Large intestine (tissue), 3 donors: ENCODE measurements at regions not wholly inside any gene's neighbourhood (a gene's known extent, or its start where the extent isn't known, plus 50 kb on each side); places are given as distances from the start of the nearest gene placed in this dataset.
A peak's percentile ranks its signal among the peaks of the same experiment; 100 is the strongest.
"Not testable (repeated sequence)": the region's sequence is repeated elsewhere in the genome, so short reads cannot be mapped to it uniquely, and the experiment has no call there.

Experiments used
- DNase-seq, 2 donors: peaks; one replicate each; pipeline versions ENCODE4 v3.0.0 to v3.0.0-alpha.2; 2013
- H3K27ac ChIP-seq: one replicate; pipeline ENCODE4 v1.5.1; 2013; ENCODE audit warnings: low read length
- H3K27me3 ChIP-seq: 2 replicates; pipeline ENCODE4 v1.6.1; 2013; ENCODE audit warnings: low read length; ENCODE audit not compliant: control insufficient read depth, insufficient read depth
- H3K36me3 ChIP-seq: 2 replicates; pipeline ENCODE4 v1.6.1; 2013; ENCODE audit warnings: low read length; ENCODE audit not compliant: control insufficient read depth, insufficient read depth
- H3K4me1 ChIP-seq: one replicate; pipeline ENCODE4 v1.6.1; 2013; ENCODE audit warnings: low read length; ENCODE audit not compliant: control insufficient read depth, insufficient read depth
- H3K4me3 ChIP-seq: one replicate; pipeline ENCODE4 v1.5.1; 2013; ENCODE audit warnings: low read length
- H3K9me3 ChIP-seq: one replicate; pipeline ENCODE4 v1.6.1; 2013; ENCODE audit warnings: mild to moderate bottlenecking, low read depth, low read length, moderate library complexity; ENCODE audit not compliant: control insufficient read depth
- WGBS: methylation state at CpG from one replicate; pipeline ENCODE4 v1.1.5; 2013; ENCODE audit warnings: low lambda C conversion rate; ENCODE audit not compliant: insufficient coverage; 5-methylcytosine and 5-hydroxymethylcytosine counted together

DNA sequence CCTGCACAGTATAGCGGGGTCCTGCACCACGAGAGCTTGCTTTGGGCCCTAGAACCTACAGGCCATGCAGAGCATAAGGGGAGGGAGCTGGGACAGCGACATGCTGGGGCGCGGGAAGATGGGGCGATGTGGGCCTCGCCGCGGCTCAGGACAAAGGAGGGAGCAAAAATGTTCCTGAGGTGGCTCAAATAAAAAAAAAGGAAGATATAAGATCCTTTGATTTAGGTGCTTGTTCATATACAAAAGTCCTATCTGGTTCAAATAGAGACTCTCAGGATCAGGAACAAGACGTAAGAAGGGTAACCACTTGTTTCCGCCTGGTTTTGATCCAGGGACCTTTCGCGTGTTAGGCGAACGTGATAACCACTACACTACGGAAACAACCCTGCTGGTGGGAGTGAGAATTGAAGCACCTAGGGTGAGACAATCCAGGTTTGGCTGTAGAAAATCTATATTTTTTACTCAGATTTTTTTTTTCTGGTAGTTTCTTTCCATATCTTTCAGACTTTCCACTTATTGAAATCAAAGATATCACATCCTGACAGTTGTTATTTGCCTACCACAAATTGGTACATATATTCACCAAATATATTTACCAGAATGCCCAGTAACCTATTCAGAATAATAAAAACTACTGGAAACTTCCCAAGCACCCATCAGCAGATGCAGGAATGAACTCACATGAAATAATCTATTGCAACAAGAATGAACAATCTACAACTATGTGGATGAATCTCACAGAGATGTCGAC lies 177.9 kb upstream of the ZNF184 start:
- peak; percentile 39 to 40 for DNase-seq
- Histone ChIP-seq H3K4me1 (no peaks in the 10 kb centered on the region), H3K27me3 (peaks cover 26% of the 10 kb centered on the region), H3K36me3 (no peaks in the 10 kb centered on the region), H3K4me3 (no peak overlapping the region), H3K27ac (no peak overlapping the region), H3K9me3 (peaks cover 13% of the 10 kb centered on the region)
- WGBS: 10% methylated on average over 7 of the region's 17 CpGs

DNA sequence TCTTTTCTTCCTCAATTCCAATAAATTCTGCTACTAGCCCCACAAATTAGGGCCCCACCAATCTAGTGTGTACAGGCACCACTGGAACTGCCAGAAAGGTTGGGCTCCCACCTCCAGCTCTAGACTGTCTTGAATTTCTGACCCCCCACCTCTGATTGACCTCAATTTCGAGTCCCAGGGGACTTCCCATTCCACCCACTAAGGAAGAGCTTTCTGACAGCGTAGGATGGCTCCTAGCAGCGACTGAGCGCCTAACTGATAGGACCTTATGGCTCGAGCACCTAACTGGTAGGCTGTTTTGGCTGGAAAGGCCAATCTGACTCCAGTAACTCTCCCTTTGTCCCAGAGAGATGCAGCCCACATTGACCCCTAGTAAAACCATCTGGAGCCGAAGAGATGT lies 171.6 kb upstream of the ZNF184 start:
- no CpG with 5 or more reads among the region's 6 CpGs for WGBS
- Histone ChIP-seq H3K27me3 (peaks cover 12% of the 10 kb centered on the region), H3K9me3 (no peaks in the 10 kb centered on the region), H3K36me3 (no peaks in the 10 kb centered on the region), H3K4me3 (no peak overlapping the region), H3K27ac (no peak overlapping the region), H3K4me1 (no peaks in the 10 kb centered on the region)
- no peak for DNase-seq

DNA sequence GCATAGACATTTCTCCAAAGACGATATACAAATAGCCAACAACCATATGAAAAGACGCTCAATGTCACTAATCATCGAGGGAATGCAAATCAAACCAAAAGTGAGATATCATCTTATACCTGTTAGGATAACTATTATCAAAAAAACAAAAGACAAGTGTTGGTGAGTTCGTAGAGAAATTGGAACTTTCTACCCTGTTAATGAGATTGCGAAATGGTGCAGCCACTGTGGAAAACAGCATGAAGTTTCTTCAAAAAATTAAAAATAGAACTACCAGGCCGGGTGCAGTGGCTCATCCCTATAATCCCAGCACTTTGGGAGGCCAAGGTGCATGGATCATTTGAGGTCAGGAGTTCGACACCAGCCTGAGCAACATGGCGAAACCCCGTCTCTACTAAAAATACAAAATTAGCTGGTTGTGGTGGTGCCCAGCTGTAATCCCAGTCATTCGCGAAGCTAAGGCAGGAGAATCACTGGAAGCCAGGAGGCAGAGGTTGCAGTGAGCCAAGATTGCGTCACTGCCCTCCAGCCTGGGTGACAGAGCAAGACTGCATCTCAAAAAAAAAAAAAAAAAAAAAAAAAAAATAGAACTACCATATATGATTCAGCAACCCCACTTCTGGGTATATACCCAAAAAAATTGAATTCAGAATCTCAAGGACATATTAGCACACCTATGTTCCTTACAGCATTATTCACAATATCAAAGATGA lies 170.0 kb upstream of the ZNF184 start:
- Histone ChIP-seq H3K36me3 (no peaks in the 10 kb centered on the region), H3K27ac (no peak overlapping the region), H3K27me3 (peaks cover 12% of the 10 kb centered on the region), H3K9me3 (no peaks in the 10 kb centered on the region), H3K4me3 (no peak overlapping the region), H3K4me1 (no peaks in the 10 kb centered on the region)
- 96% methylated on average over 4 of the region's 12 CpGs for WGBS
- no peak for DNase-seq

DNA sequence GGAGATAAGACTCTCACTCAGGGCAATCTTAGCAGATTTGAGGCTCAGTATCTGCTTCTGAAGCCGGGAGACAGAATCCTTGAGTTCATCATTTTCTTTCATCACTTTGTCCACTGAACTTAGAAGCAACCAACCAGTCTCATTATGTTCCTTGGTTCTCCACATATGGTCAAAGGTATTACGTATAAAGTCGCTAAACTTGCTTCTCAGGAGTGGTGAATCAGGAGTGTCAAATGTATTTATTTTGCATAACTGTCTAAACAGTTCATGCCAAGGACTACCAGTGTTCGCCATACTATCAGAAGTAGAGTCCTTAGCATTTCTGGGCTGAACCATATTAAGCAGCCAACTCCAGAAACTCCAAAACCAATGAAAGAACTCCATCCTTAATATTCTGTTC lies 163.0 kb upstream of the ZNF184 start:
- H3K9me3 ChIP-seq, DNase-seq, H3K4me3 ChIP-seq, H3K36me3 ChIP-seq, H3K4me1 ChIP-seq, H3K27ac ChIP-seq: not testable (repeated sequence)
- 92% methylated on average over 2 of the region's 4 CpGs for WGBS
- H3K27me3 ChIP-seq: peaks cover 32% of the 10 kb centered on the region

DNA sequence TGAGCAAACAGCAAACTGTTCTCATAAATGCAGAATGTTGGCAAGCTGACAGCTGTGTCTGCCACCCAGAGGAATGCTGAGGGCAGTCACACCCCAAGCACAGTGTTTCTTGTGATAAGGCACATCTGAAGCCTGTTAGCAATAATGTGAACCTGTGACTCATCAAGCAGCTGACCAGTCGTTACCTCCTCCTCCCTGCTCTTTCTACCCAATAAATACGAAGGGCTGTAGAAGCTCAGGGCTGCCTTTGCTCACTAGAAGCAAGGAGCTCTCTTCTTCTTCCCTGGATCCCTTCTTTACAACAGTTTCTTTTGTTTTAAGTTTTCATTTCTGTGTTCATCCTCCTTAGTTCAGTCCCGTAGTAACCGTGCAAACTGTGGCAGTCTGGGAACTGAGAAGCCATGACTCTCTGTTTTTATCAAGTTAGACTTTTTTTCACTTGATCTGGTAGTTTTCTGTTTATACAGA lies 160.3 kb upstream of the ZNF184 start:
- 86% methylated on average over 2 of the region's 4 CpGs for WGBS
- not testable (repeated sequence) for H3K27ac ChIP-seq, H3K9me3 ChIP-seq, H3K36me3 ChIP-seq, H3K4me1 ChIP-seq, H3K4me3 ChIP-seq
- peaks cover 45% of the 10 kb centered on the region for H3K27me3 ChIP-seq
- peak in 1 of 2 donors; percentile 20 for DNase-seq

DNA sequence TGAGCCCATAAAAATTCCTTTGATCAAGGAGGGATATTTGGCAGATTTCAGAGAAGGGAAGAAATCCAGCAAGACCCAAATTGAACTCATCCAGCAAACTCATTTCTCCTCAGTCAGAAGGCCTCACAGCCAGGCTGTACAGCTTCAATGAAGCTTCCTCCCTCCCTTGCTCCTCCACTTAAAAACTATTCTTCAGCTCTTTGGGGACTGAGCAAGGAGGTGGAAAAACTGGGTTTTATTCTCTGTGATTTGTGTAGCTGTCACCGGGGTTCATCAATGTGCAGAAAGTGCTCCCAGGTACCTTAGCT lies 158.7 kb upstream of the ZNF184 start:
- H3K4me1 ChIP-seq: peaks cover 6% of the 10 kb centered on the region
- H3K27me3 ChIP-seq: peaks cover 42% of the 10 kb centered on the region
- H3K4me3 ChIP-seq: no peak overlapping the region
- H3K36me3 ChIP-seq: no peaks in the 10 kb centered on the region
- H3K9me3 ChIP-seq: no peaks in the 10 kb centered on the region
- H3K27ac ChIP-seq: no peak overlapping the region
- WGBS: no CpG with 5 or more reads among the region's 1 CpG
- DNase-seq: no peak

DNA sequence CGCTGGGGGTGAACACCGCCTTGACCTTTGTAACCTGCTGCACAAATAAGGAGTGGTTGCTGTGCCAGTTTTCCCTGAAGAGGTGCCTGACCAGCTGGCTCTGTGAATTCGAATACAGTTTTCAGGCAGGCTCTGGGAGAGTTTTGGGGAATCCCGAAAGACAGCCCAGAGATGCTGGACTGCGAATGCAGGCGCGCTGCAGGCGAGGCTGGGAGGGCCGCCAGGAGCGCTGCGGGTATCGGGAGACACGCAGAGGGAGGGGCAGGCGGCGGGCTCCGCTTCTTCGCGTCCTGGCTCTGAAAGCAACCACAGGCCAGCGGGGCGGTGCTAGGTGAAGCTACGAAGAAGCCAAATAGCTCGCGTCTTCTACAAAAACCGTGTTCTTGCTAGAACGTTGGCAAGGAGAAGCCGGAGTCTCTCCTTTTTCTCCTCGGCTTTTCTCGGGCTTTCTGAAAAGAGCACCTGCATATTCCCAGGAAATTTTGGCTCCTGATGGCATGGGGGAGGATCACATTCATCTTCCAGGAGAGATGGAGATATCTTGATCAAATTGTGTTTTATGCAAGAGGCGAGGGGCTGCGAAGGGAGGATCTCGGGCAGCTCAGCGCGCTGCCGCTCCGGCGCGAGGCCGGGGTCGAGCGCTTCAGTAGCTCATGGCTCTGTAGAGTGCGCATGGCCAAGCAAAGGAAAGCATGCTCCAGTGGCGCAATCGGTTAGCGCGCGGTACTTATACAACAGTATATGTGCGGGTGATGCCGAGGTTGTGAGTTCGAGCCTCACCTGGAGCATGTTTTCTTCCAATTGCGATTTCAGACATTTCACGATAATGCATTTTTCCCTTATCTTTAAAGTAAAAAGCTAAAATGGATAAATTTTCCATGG lies 158.1 kb upstream of the ZNF184 start:
- no peaks in the 10 kb centered on the region for H3K9me3 ChIP-seq
- no peak overlapping the region for H3K27ac ChIP-seq
- peak; percentile 34 to 54 for DNase-seq
- WGBS: 0% methylated on average over 1 of the region's 51 CpGs
- no peaks in the 10 kb centered on the region for H3K36me3 ChIP-seq
- peak overlapping the region; percentile 30 for H3K4me3 ChIP-seq
- peaks cover 42% of the 10 kb centered on the region for H3K27me3 ChIP-seq
- peaks cover 6% of the 10 kb centered on the region for H3K4me1 ChIP-seq

DNA sequence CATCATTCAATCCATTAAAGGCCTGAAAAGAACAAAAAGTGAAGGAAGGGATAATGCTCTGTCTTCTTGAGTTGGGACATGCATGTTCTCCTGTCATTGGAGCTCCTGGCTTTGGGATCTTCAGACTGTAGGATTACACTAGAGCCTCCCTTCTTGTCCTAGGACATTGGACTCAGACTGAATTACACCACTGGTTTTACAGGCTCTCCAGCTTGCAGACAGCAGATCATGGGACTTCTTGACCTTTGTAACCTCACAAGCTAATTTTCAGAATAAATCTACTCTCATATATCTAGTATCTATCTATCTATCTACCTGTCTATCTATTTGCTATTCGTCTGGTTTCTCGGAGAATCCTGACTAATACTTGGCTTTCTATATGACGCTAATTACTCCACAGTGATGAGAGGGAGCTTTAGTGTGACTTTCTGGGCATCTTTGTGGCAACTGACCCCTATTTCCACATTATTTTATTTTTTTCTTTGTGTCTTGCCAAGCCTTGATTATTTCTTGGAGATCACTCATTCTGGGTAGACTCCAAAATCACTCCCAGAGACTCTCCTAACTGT lies 151.9 kb upstream of the ZNF184 start:
- no CpG with 5 or more reads among the region's 3 CpGs for WGBS
- peaks cover 14% of the 10 kb centered on the region for H3K27me3 ChIP-seq
- DNase-seq: peak; percentile 80 to 84

DNA sequence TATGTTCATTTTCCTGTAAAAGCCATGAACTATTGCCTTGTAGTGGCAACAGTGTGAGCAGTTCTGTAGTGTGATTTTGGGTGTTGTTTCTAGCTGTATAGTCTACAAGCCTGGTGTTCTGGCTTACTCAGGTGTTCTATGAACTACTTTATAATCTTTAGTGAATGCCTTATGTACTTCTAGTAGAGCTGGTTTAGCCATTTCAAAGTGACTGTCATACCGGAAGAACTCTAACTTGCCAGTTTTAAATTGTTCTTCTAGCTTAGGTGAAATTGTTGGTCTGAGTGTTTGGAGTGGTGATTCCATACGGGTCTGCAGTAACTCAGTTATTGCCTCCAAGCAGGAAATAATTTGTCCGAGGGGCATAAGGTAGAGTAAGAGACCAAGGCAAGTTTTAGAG lies 150.2 kb upstream of the ZNF184 start:
- no peaks in the 10 kb centered on the region for H3K36me3 ChIP-seq
- H3K27ac ChIP-seq: no peak overlapping the region
- no CpG with 5 or more reads among the region's 3 CpGs for WGBS
- DNase-seq: no peak
- peaks cover 20% of the 10 kb centered on the region for H3K27me3 ChIP-seq
- H3K4me1 ChIP-seq: peaks cover 6% of the 10 kb centered on the region
- no peak overlapping the region for H3K4me3 ChIP-seq
- H3K9me3 ChIP-seq: no peaks in the 10 kb centered on the region

More for the DNA sequence above, 151.9 kb upstream of the ZNF184 start:
- H3K4me1 ChIP-seq: peaks cover 6% of the 10 kb centered on the region
- peak overlapping the region; percentile 13 for H3K27ac ChIP-seq
- no peak overlapping the region for H3K4me3 ChIP-seq
- H3K9me3 ChIP-seq: no peaks in the 10 kb centered on the region
- no peaks in the 10 kb centered on the region for H3K36me3 ChIP-seq

DNA sequence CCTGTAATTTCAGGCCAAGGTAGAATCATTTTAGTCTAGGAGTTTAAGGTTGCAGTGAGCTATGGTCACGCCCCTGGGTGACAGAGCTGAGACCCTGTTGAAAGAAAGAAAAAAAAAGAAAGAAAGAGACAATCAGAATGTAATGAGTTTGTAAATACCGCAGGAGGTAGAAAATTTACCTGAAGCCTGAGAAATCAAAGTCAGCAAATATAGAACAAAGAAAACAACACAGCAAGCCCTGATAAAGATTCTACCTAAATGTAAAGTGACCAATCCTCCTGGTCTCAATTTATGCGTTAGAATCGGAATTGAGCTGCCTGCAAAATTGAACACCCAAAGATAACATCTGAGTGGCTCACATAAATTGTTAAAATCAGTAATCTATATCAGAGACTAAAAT lies 146.5 kb upstream of the ZNF184 start:
- no peaks in the 10 kb centered on the region for H3K36me3 ChIP-seq
- H3K4me3 ChIP-seq: no peak overlapping the region
- peaks cover 40% of the 10 kb centered on the region for H3K27me3 ChIP-seq
- peaks cover 10% of the 10 kb centered on the region for H3K4me1 ChIP-seq
- WGBS: 64% methylated on average over 4 of the region's 4 CpGs
- no peak overlapping the region for H3K27ac ChIP-seq
- DNase-seq: no peak
- H3K9me3 ChIP-seq: no peaks in the 10 kb centered on the region
